NCI-H187 (cell line): ENCODE measurements at regions not wholly inside any gene's neighbourhood (a gene's known extent, or its start where the extent isn't known, plus 50 kb on each side); places are given as distances from the start of the nearest gene placed in this dataset.

ENCODE experiments used
- DNase-seq, 2 experiments: peaks; one replicate each; lab custom pipeline; 2025; lab: John Stamatoyannopoulos, UW

- no peak for DNase-seq
These were observed 262.9 kb upstream of the PROX1 start for GRCh38 chr1:213724640-213725536.

- DNase-seq = no peak
These were observed 259.8 kb upstream of the PROX1 start for GRCh38 chr1:213727853-213728592.

GRCh38 chr1:213728593-213729536, 258.9 kb upstream of the PROX1 start:
- no peak for DNase-seq

GRCh38 chr1:213733705-213734104, 254.1 kb upstream of the PROX1 start:
- DNase-seq = no peak

GRCh38 chr1:213737398-213738035, 250.3 kb upstream of the PROX1 start:
- no peak for DNase-seq

- DNase-seq = no peak
These were observed 249.1 kb upstream of the PROX1 start for GRCh38 chr1:213738658-213739057.

GRCh38 chr1:213742992-213743391, 244.8 kb upstream of the PROX1 start:
- no peak for DNase-seq

- no peak for DNase-seq
These were observed 243.0 kb upstream of the PROX1 start for GRCh38 chr1:213744780-213745179.

- no peak for DNase-seq
These were observed 242.3 kb upstream of the PROX1 start for GRCh38 chr1:213745451-213745850.

GRCh38 chr1:213749558-213749957, 238.2 kb upstream of the PROX1 start:
- DNase-seq = no peak

- no peak for DNase-seq
These were observed 237.3 kb upstream of the PROX1 start for GRCh38 chr1:213750231-213751063.

GRCh38 chr1:213751064-213751397, 236.7 kb upstream of the PROX1 start:
- DNase-seq = no peak

- no peak for DNase-seq
These were observed 228.2 kb upstream of the PROX1 start for GRCh38 chr1:213759359-213760181.

GRCh38 chr1:213761845-213762407, 225.8 kb upstream of the PROX1 start:
- DNase-seq = no peak

- DNase-seq = no peak
These were observed 220.1 kb upstream of the PROX1 start for GRCh38 chr1:213767683-213768082.

- DNase-seq = no peak
These were observed 215.4 kb upstream of the PROX1 start for GRCh38 chr1:213772128-213773063.

GRCh38 chr1:213773975-213774374, 213.8 kb upstream of the PROX1 start:
- no peak for DNase-seq

- DNase-seq = no peak
These were observed 210.8 kb upstream of the PROX1 start for GRCh38 chr1:213776969-213777368.
